CD4-positive, alpha-beta T cell treated with Interleukin-12 subunit alpha and Interleukin-12 subunit beta, for 1 hour (primary cell): ENCODE measurements at regions not wholly inside any gene's neighbourhood (a gene's known extent, or its start where the extent isn't known, plus 50 kb on each side); places are given as distances from the start of the nearest gene placed in this dataset.
A peak's percentile ranks its signal among the peaks of the same experiment; 100 is the strongest.
"Not testable (repeated sequence)": the region's sequence is repeated elsewhere in the genome, so short reads cannot be mapped to it uniquely, and the experiment has no call there.

ENCODE experiments used
- DNase-seq: peaks from one replicate; pipeline ENCODE4 v3.0.0-alpha.2; 2020

DNA sequence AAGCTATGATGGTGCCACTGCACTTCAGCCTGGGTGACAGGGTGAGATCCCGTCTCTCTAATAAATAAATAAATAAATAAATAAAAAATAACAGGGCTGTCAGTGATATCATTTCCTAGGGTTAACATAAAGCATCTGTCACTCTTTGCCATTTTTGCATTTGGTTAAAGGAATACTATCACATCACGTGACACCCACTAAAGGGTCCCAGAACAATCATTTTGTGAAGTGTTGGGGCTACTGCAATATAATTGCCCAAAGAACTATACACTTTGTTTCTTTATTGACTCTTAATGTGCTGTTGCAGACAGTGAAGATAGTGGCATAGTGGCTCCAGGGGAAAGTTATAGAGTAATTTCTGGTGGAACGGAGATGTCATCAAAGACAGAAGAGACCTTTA is 176.5 kb upstream of the MMS22L start:
- no peak for DNase-seq

DNA sequence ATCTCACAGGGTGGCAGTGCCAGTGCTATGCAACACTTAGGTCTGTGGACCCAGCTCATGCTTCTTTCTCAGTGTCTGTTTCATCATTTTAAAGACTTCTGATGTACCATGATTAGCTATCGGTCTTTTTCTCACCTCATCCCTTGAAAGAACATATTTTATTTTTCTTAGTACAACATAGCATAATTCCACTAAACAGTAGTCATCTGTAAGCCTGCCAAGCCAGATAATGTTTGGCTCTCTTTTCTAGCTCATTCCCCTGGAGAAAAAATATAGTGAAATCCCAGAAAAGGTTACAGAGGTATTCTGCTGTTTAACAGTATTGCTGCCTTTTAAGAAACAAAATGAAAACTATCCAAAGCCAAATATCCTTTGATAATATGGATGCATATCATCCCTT is 177.0 kb upstream of the MMS22L start:
- DNase-seq, result no peak

DNA sequence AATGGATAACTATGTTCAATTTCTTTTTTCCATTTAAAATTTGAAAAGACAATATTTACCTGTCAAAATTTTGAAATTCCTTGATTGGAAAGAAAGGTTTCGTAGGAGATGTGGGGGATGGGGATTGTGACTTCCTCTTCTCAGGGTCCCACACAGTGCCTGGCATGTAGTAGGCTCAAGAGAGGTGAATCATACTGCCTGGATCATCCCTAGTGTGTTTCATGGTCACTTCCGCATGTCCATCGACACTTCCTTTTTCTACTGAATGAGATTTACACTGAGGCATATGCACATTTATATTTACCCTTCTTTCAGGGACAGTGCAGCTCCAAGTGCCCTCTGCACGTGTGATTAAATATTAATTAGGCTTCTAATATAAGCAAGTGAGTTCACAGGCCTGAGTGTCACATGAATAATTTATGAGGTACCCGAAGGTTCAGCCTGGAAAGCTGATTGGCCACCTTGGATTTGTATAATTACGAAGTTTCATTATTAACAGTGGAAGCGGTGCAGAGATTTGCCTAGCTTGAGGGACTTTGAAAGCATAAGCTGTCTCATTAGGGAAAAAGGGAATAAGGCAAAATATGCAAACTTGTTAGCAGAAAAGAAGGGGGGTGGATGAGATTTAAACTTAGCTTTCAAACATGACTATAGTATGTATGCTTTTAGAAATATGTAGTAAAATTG is 177.5 kb upstream of the MMS22L start:
- no peak for DNase-seq

DNA sequence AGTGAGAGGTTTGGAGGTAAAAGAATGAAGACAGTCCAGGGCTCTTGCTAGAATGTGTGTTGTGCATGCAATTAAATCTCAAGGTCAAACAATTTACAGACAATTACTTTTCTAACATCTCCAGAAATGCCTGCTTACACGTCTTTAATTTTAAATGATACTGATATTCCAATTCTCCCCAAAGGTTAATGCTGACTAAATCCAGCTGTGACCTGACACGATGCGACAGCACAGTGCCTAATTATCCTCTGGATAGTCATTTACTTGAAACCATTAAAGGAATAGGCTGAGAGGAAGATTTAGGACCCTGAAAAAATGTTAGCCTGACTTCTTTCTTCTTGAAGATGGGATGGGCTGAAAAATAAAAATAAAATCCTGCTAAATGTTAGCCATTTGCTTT is 178.2 kb upstream of the MMS22L start:
- no peak for DNase-seq

DNA sequence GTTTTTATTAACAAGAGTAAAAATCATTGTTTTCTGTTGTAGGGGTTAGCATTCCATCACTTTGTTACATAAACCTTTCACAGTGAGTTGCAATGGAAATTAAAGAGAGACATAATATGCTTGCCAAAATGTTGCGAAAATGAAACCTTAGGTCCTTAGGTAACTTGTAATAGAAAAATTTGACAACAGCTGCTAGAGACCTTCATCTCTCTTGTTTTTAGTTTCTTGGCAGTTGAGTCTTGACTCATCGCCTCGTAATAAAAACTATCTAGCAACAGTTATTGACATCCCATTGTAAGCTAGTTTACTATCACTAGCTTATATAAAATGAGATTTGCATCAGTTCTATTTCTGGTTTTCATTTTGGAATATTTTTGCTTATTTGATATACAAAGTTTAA is 179.0 kb upstream of the MMS22L start:
- no peak for DNase-seq

DNA sequence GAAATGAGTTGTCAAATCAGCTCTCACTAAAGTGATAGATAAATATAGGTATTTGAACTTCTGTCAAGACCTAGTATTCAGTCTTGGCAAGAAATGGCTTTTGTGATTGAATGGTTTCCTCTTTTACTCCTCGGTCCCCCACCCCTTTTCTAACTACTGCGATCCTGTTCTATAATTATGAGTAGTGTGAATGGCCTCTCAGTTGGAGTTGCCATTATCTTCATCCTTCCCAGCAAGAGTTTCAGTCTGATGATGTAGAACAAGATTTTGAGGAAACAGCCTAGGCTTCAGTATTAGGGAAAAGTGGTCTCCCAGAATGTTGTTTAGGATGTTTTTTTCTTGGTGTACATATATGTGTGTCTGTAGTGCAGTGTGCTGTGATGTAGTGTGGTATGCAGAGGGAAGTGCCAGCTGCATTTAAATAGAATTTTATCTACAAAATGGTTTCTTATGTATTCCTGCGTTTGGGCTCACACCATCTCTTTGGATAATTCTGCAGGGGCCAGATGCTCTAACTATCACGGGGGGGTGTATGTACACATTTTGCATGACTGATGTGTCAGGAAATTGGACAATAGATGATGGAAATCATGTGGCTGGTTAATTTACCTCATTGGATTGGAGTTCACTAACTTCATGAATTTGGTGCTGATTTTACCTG is 180.1 kb upstream of the MMS22L start:
- no peak for DNase-seq

DNA sequence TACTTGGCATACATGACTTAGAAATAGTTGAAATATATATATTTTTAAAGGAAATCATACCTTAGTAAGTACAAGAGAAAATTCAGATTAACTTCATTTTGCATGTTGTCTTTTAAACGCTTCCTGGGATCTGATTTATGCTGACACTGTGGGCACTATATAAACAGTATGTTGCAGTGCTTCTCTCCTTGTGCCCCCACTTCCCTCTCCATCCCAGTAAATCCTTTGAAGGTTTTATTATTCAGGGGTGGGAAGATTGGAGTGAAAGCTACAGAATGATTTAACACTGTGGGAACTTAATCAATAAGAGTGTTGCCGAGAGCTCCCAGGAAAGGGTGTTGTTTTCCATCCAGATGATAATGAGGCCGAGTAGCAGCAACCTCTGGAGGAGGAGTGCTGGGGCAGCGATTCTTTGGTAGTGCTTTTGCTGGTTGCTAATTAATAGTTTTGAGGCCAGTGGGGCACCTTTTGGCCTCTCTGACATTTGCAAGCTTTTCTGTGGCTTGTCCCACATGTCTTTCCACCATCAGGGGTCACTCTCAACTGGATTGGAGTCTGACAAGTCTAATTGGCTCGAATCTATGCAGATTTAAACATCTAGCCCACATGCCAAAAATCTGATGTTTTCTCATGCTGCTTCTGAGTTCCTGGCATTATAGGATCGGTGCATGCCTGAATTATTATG is 183.0 kb upstream of the MMS22L start:
- DNase-seq, result no peak

DNA sequence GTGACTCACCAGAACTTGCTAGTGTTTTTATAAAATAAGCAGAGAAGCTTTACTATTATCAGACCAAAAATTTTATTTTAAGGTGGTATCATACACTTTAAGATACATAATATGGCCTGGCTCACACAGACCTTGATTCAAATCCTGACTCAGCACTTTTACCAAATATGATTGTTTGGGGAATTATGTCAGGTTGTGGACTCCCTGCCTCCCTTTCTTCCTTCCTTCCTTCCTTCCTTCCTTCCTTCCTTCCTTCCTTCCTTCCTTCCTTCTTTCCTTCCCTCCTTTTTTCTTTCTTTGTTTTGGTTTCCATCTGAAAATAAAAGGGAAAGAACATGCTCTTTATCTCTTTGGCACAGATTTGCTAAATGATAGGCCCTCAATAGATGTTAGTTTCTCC is 186.0 kb upstream of the MMS22L start:
- DNase-seq, result no peak

DNA sequence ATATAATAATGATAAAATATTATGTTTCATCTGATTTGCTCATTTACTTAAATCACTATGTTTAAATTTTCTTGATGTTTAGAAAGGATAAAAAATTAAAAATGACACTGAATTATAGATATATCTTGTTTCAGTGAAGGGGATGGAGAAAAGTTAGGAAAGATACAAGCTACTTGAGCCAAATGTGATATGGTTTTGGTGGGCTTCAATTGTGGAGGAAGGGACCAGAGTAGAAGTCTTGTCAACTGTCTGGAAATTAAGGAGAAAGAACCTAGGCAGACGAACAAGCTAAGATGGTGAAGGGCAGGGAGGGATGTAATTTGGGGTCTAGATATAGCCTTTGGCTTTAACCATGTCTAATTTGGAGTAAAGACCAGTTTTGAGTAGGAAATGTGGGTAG is 186.4 kb upstream of the MMS22L start:
- DNase-seq, result no peak

DNA sequence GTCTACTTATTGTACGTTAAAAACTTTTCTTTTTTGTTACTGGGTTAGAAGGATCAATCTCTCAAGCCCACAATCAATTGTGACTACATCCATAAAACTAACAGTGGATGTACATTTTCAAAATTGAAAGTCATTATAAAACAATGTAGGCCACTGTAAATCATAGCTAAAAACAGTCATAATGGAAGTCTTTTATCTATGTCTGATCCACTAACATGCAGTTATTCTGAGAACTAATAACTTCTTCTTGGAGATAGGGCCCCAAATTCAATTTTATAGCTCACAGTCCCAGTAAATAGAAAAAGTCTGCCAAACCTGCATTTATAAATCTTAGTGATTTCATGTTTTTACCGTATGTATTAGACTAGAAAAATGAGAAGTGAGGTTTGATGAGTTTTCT is 187.3 kb upstream of the MMS22L start:
- DNase-seq, result no peak

DNA sequence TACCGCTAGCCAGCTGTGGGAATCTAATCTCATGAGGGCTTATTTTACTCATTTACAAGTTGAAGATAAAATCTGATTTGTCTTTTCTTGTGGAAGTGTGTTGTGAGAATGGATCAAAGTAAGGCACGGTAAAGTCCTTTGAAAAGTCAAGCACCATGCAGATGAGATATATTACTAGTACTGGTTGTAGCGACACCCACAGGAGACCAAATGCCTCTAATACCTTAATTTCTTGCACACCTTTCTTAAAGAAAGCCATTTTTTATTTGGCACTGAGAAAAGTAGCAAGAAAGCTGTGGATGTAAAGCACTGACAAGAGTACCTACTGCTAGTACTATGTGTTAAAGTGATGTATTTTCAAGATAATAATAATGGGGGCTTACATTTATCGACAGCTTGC is 191.0 kb upstream of the MMS22L start:
- DNase-seq, result no peak

DNA sequence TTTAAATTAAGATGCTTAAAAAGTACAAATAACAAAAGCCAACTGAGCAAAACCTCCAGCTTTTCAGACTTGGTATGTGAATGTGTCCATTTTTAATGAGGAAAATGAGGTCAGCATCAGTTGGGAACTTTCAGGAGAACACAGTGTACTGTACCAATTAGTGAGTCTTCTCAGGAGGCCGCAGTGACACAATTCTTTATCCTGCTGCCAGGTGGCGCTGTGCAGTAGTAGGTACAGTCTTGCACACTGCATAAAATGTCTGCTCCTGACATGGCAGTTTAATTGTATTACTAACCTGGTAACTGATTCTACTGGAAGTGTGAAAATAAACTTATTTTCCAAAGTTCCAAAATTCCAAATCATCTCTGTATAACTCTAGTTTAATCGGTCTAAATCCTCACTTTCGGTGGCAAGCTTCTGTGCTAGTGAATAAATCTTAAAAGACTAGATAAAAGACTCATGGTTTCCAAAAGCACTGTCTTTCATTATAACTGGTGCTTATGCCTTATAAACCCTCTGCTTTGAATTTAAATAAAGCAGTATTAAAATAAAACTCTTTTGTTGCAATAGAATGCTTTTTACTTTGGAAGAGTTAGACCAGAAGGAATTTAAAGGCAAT is 214.8 kb upstream of the MMS22L start:
- DNase-seq, result peak; percentile 57

DNA sequence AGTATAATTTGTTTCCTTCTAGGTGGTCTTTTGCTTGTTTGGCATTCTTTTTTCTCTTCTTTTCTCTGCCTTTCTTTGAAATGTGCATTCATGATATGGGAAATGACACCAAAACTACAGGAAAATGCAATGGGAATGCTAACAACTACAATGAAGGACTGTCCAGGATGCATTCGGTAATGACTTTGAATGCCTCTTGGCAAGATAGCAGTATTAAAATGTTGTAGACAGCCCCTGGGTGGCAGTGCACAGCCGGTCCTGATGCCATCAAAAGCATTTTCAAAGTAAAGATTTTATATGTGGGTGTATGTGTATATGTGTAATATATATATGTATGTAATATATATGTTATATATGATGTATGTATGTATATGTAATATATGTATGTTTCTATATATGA is 218.8 kb upstream of the MMS22L start:
- no peak for DNase-seq

DNA sequence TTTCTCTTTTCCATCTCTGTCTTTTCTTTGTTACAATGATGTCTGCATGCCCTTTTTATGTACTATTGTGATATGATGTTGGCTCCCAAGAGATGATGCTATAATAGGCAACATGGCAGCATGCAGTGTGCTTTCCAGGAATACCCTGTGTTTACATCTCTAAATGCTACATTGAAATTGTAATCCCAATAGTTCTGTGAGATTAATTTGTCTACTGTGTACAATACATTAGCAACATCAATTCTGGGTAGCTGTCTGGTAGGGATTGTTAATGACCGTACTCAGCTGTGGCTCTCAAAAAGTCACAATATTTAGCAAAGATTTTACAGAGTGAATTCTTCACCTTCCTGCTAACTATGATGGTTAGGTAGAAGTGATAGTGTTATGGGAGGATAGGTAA is 225.6 kb upstream of the MMS22L start:
- DNase-seq, result no peak

DNA sequence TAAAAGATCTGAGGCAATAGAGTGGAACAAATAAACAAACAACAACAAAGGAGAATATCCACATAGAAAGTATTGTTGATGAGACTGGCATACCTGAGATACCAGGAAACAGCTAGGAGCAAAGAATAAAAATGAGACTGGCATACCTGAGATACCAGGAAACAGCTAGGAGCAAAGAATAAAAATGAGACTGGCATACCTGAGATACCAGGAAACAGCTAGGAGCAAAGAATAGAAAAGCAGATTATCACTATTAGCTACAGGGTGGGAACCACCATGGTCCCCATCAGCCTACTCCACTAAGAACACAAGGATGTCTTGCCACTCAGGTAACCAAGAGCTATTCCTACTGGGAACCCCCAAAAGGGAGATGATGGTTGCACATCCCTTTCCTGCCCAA is 230.2 kb upstream of the MMS22L start:
- not testable (repeated sequence) for DNase-seq

DNA sequence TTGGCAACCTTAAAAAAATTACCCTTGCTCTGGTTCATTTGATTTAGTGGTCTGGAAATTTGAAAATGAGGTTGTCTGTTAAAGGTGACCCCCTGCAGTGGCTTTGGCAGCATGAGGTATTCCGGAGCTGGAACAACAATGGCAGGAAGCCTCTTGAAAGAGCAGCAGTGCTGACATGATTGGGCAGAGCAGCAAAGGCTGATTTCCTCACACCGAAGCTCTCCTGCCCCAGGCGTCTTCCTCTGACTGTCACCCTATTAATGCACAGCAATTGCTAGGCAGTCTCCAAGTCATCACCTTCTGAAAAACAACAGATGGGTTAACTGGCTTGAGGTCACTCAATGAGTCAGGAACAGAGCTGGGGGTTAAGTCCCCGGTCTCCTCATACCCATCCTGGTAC is 241.8 kb upstream of the MMS22L start:
- no peak for DNase-seq

DNA sequence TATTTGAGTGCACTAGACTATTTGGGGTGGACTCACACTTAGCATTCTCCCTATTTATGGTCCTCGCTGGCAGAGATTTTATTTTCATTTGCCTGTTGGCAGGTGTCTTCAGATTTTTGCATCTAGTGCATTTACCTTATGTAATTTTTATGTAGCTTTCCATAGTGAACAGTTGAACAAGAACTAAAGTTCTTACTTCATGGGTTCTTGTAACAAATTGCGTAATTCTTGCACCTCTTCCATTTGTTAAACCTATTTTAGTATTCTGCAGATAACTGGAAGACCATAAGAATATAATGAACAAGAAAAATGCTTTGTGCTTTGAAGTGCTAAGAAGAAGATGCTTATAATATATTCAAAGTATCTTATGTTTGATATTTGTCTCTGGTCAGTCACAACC is 252.8 kb upstream of the MMS22L start:
- DNase-seq, result no peak

DNA sequence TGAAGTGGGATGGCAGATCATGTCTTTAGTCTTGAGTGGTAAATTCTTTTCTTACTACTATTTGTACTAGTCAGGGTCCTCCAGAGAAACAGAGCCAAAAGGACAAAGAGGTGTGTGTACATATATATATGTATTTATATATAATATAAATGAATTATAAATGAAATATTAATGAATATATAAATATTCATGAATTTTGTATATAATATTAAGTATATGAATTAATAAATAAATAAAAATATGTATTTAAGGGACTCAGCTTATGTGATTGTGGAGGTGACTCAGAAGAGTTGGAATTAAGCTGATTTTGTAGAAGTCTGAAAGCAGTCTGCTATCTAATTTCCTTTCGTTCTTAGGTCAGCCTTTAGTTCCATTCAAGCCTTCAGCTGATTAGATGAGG is 265.3 kb upstream of the MMS22L start:
- no peak for DNase-seq

DNA sequence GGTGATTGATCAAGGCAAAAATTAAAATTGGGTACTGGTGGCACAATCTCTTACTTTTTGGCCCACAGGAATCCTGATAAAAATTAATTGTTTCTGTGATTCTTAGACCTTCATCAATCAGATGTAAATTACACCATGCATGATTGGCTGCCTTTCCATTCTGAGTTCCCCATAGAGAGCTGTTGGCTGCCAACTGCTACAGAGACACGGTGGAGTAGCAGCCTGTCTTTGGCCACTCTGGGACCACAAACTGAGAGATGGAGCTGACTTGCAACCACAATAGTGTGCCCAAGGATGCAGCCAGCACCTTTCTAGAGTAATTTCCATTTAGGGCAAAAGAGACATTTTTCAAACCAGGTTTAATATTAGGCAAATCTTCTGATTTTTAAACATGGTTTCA is 274.3 kb upstream of the MMS22L start:
- DNase-seq, result no peak

DNA sequence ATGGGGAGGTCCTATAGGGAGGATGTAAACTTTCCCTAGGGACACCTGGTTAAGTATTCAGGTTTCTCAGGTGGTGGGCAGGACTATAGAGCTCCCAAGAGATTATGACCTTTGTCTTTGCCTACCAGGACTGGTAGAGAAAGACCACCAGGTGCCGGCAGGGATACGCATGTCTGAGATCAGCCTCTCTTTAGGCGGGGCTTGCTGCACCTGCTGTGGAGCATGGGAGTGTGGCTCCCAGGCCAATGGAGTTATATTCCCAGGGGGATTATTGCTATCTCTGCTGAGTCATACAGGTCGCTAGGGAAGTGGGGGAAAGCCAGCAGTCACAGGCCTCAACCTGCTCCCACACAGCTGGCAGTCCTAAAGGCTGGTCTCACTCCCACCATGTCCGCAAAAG is 280.5 kb upstream of the MMS22L start:
- no peak for DNase-seq

DNA sequence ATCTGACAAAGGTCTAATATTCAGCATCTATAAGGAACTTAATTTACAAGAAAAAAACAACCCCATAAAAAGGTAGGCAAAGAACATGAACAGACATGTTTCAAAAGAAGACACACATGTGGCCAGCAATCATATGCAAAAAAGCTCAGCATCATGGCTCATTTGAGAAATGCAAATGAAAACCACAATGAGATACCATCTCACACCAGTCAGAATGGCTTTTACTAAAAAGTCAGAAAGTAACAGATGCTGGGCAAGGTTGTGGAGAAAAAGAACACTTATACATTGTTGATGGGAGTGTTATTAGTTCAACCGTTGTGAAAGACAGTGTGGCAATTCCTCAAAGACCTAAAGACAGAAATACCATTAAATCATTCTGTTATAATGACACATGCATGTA is 289.9 kb upstream of the MMS22L start:
- no peak for DNase-seq

DNA sequence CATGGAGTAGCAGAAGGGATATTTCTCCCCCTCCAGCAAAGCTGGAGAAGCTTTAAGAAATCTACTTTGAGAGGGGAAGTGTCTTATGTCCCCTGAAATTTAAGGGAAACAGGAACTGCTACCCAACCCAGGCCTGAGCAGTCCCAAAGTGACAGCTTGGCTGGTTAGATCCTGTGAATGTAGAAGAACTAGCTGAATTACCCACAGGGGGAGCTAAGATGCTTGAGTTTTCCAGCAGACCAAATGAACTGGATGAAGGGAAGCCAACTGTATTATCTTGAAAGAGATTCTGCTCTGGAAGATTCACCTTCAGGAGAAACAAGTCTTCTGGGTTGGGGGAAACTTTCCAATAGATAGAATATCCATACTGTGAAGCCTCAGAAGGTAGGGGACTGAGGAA is 303.3 kb upstream of the MMS22L start:
- DNase-seq, result no peak

DNA sequence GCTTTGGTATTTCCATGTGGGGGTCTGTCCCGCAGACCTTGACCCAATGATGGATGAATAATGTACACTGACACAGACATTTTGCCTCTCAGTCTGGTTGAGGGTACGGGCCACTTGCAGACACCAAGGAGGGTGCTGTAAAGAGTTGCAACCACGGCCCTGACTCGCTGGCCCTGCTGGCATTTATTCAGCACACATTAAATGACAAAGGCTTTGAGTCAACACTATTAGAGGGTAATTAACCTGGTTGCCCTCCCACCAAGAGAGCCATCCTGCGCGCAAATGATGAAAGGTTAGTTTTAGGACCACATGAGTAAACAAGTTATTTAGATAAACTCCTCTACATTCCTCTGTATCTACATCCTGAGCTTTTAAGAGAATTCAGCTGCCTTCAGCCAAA is 308.9 kb upstream of the MMS22L start:
- no peak for DNase-seq

DNA sequence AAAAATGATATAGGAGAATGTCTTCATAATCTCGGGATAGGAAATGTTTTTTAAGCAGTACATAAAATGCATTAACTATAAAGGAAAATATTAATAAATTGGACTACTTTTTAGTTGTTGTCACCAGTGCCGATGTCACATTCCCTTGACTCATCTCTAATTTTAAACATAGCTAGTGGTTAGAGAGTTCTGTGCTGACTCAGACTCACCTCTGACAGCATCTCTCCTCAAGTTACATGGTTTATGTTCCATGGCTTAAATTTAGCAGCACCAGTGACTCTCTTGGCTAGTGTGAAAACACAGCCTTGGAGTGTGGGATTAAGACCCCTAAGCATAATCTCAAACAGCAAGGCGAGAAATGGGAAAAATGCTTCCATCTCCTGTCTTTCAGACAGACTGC is 311.8 kb upstream of the MMS22L start:
- DNase-seq, result no peak
